ENCODE measurements at regions not wholly inside any gene's neighbourhood (a gene's known extent, or its start where the extent isn't known, plus 50 kb on each side); places are given as distances from the start of the nearest gene placed in this dataset.

DNA sequence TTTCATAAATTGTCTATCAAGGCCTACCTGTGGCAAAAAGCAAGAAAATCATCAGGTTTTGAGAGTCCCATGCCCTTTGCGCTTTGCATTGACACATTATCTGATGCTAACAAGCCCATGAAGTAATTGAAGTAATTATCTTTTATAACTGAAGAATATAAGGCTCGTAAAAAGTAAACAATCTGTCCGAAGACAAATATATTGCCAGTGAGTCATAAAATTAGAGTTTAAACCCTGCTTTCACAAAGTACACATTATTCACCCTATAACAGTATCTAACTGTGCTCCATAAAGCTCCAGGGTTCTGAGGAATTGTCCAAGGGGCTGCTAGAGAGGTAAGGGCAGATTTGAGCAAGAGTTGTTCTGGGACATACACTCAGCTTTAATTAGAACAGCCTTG lies 102.3 kb upstream of the PPP1R3A start:
- POLR2A ChIA-PET (ENCODE audit: low non-redundant PET) = no interaction called here
- DNase-seq (ENCODE audit: low spot score) = no peak
- TF ChIP-seq, protein P1, sequence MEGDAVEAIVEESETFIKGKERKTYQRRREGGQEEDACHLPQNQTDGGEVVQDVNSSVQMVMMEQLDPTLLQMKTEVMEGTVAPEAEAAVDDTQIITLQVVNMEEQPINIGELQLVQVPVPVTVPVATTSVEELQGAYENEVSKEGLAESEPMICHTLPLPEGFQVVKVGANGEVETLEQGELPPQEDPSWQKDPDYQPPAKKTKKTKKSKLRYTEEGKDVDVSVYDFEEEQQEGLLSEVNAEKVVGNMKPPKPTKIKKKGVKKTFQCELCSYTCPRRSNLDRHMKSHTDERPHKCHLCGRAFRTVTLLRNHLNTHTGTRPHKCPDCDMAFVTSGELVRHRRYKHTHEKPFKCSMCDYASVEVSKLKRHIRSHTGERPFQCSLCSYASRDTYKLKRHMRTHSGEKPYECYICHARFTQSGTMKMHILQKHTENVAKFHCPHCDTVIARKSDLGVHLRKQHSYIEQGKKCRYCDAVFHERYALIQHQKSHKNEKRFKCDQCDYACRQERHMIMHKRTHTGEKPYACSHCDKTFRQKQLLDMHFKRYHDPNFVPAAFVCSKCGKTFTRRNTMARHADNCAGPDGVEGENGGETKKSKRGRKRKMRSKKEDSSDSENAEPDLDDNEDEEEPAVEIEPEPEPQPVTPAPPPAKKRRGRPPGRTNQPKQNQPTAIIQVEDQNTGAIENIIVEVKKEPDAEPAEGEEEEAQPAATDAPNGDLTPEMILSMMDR (conservative IDR thresholded peaks at IDR 0.05; ENCODE audit: low read depth) = no peak
- H3K27ac ChIP-seq = no peak overlapping the region
- CTCF ChIA-PET = no interaction called here

DNA sequence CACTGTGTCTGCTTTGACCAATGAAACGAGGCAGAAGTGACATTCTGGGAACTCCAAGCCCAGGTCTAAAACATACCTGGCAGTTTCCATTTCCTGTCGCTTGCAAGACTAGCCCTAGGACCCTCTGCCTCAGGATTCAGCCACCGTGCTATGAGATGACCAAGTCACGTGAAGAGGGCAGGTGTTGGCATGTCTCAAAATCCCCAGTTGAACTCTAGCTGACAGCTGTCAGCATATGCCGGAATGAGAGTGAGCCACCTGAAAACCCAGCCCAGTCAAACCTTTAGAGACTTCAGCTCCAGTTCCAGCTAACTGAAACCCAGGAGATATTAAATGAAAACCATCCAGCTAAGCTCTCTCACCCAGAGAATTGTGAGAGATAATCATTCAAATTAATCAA lies 89.9 kb upstream of the PPP1R3A start:
- DNase-seq (ENCODE audit: low spot score) = no peak
- CTCF ChIA-PET = interaction anchor here (0.7 kb wide), 1 partner anchor 1656 kb away, joined by 3 read pairs; no protein-coding TSS in a partner anchor

DNA sequence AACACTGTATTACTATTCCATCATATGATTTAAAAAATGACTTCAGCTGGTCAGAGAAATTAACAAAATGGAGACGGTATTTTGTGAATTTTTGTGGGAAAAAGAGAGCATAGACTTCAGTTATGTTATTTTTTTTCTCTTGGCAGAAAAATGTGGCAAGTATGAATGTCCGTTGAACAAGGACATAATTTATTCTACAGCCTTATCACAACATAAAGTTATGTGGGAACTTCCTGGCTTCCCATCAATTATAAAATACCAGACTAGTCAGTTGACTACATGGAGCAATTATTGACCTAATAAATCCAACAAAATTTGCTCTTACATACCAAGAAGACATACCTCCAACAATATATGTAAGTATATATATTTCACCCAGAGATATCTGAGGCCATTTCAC lies 88.6 kb upstream of the PPP1R3A start:
- ChIA-PET POLR2A (ENCODE audit: low non-redundant PET) (no interaction called here), CTCF (no interaction called here)
- TF ChIP-seq, protein P1 (conservative IDR thresholded peaks at IDR 0.05; ENCODE audit: low read depth) = no peak
- DNase-seq (ENCODE audit: low spot score) = no peak
- H3K27ac ChIP-seq = no peak overlapping the region

More for the DNA sequence above, 89.9 kb upstream of the PPP1R3A start:
- H3K27ac ChIP-seq = no peak overlapping the region
- POLR2A ChIA-PET (ENCODE audit: low non-redundant PET) = no interaction called here
- TF ChIP-seq, protein P1 (conservative IDR thresholded peaks at IDR 0.05; ENCODE audit: low read depth) = no peak

DNA sequence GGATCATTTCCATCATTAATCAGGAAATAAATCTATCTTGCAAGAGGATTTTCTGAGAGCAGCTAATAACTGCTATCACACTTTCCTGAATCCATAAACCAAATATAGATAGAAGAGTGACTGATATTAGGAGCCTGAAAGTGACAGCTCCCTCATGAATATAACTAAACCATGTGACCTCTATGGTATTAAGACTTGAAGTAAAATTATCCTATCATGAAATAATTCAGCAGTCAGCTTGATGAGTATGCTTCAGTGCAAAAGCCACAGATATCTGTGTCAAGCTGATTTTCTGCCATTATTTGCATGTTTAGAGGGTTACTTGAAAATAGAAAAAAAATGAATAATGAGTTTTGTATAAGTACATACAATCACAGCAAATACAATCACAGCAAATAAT lies 80.1 kb upstream of the PPP1R3A start:
- H3K27ac ChIP-seq = no peak overlapping the region
- ChIA-PET POLR2A (ENCODE audit: low non-redundant PET) (no interaction called here), CTCF (interaction anchor here (0.8 kb wide), 1 partner anchor 288 kb away, joined by 3 read pairs; no protein-coding TSS in a partner anchor)
- TF ChIP-seq, protein P1 (conservative IDR thresholded peaks at IDR 0.05; ENCODE audit: low read depth) = no peak
- DNase-seq (ENCODE audit: low spot score) = no peak

DNA sequence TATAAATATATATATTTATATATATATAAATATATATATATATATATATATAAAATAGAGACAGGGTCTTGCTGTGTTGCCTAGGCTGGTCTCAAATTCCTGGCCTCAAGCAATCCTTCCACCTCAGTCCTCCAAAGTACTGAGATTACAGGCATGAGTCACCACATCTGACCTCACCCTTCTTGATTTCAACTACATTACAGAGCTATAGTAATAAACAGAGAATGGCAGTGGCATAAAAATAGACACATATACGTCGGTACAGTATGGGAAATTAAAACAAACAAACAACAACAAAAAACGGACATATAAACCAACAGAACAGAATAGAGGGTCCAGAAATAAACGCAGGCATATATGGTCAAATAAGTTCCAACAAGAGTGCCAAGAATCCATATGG lies 77.6 kb upstream of the PPP1R3A start:
- CTCF ChIA-PET = no interaction called here
- DNase-seq (ENCODE audit: low spot score) = no peak
- POLR2A ChIA-PET (ENCODE audit: low non-redundant PET) = no interaction called here
- TF ChIP-seq, protein P1 (conservative IDR thresholded peaks at IDR 0.05; ENCODE audit: low read depth) = no peak
- no peak overlapping the region for H3K27ac ChIP-seq

DNA sequence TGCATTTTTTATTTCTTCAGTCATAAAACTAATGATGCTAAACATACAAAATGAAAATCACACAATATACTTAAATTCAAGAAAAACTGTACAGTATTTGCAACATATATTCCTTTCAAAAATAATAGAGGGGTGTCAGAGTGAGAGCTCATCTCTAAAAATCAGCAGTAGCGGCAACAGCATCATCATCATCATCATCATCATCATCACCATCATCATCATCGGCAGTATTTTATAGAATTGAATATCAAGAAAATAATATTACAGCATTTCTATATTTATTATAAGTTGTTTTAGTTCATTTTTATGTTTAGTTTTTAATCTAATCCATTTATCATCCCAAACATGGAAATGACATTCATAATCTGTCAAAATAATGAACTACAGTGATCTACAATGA lies 67.4 kb upstream of the PPP1R3A start:
- ChIA-PET CTCF (no interaction called here), POLR2A (ENCODE audit: low non-redundant PET) (no interaction called here)
- H3K27ac ChIP-seq = no peak overlapping the region
- DNase-seq (ENCODE audit: low spot score) = no peak
- TF ChIP-seq, protein P1 (conservative IDR thresholded peaks at IDR 0.05; ENCODE audit: low read depth) = no peak

DNA sequence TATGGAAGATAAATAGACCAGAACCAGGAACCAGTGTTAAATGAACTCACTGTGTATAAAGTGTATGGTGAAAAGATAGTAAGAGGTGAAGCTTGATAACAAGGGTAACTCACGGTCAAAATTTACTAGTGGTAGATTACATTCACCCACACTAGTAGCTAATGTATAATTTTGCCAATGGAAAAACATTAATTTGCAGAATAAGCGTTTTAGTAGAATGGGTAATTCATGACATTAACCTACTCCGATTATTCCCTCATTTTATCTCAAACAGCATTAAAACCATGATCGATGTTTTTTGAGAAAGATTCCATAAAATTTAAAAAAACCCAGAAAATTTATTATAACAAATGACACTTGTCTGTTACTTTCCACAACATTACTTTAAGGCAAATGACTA lies 57.7 kb upstream of the PPP1R3A start:
- DNase-seq (ENCODE audit: low spot score) = no peak
- TF ChIP-seq, protein P1 (conservative IDR thresholded peaks at IDR 0.05; ENCODE audit: low read depth) = no peak
- POLR2A ChIA-PET (ENCODE audit: low non-redundant PET) = no interaction called here
- H3K27ac ChIP-seq = no peak overlapping the region
- CTCF ChIA-PET = no interaction called here

All from RWPE1 (cell line).